Mesendoderm (in vitro differentiated cells): ENCODE measurements at regions not wholly inside any gene's neighbourhood (a gene's known extent, or its start where the extent isn't known, plus 50 kb on each side); places are given as distances from the start of the nearest gene placed in this dataset.
"Not testable (repeated sequence)": the region's sequence is repeated elsewhere in the genome, so short reads cannot be mapped to it uniquely, and the experiment has no call there.

Experiments used
- DNase-seq: peaks from one replicate; pipeline ENCODE4 v3.0.0; 2013
- H2AK5ac ChIP-seq: 2 replicates; pipeline ENCODE4 v1.6.1; 2013; ENCODE audit warnings: low read length, inconsistent platforms
- H2BK120ac ChIP-seq: 2 replicates; pipeline ENCODE4 v1.6.1; 2013; ENCODE audit warnings: low read depth, mild to moderate bottlenecking, low read length, moderate library complexity, mixed read lengths
- H2BK15ac ChIP-seq: replicated peaks from 2 replicates; pipeline ENCODE4 v1.6.1; 2013; ENCODE audit warnings: low read depth, mild to moderate bottlenecking, moderate library complexity
- H2BK5ac ChIP-seq: 2 replicates; pipeline ENCODE4 v1.6.1; 2013; ENCODE audit warnings: low read length, inconsistent platforms
- H3K18ac ChIP-seq: 2 replicates; pipeline ENCODE4 v1.6.1; 2013; ENCODE audit warnings: mild to moderate bottlenecking, low read length, mixed read lengths
- H3K23ac ChIP-seq: one replicate; pipeline ENCODE4 v1.6.1; 2013; ENCODE audit warnings: low read length
- H3K27ac ChIP-seq: 2 replicates; pipeline ENCODE4 v1.5.1; 2013; ENCODE audit warnings: low read depth, mild to moderate bottlenecking, inconsistent platforms, low read length, moderate library complexity
- H3K27me3 ChIP-seq: 2 replicates; pipeline ENCODE4 v1.6.1; 2013; ENCODE audit warnings: low read length, control low read depth, mild to moderate bottlenecking, inconsistent platforms; ENCODE audit not compliant: insufficient read depth, poor library complexity
- H3K36me3 ChIP-seq: 2 replicates; pipeline ENCODE4 v1.6.1; 2013; ENCODE audit warnings: low read length, inconsistent platforms; ENCODE audit not compliant: control insufficient read depth, insufficient read depth
- H3K4ac ChIP-seq: one replicate; pipeline ENCODE4 v1.6.1; 2013; ENCODE audit warnings: low read depth, mild to moderate bottlenecking, low read length, moderate library complexity
- H3K4me1 ChIP-seq: 2 replicates; pipeline ENCODE4 v1.6.1; 2013; ENCODE audit warnings: low read depth, low read length, inconsistent platforms; ENCODE audit not compliant: control insufficient read depth
- H3K4me2 ChIP-seq: 2 replicates; pipeline ENCODE4 v1.6.1; 2013; ENCODE audit warnings: low read length
- H3K4me3 ChIP-seq: 2 replicates; pipeline ENCODE4 v1.5.1; 2013; ENCODE audit warnings: mild to moderate bottlenecking, low read length
- H3K56ac ChIP-seq: one replicate; pipeline ENCODE4 v1.6.1; 2013; ENCODE audit warnings: low read length
- H3K79me1 ChIP-seq: 2 replicates; pipeline ENCODE4 v1.6.1; 2013; ENCODE audit warnings: low read length, inconsistent platforms
- H3K79me2 ChIP-seq: 2 replicates; pipeline ENCODE4 v1.6.1; 2013; ENCODE audit warnings: mild to moderate bottlenecking, low read length; ENCODE audit not compliant: control insufficient read depth, insufficient read depth
- H3K9ac ChIP-seq: 2 replicates; pipeline ENCODE4 v1.6.1; 2013; ENCODE audit warnings: low read length, inconsistent platforms
- H4K5ac ChIP-seq: one replicate; pipeline ENCODE4 v1.6.1; 2013; ENCODE audit warnings: low read length
- H4K8ac ChIP-seq: one replicate; pipeline ENCODE4 v1.6.1; 2013; ENCODE audit warnings: low read depth, mild to moderate bottlenecking, control low read depth, low read length, moderate library complexity
- WGBS: extraction: QIAGEN DNeasy Blood & Tissue Kit; methylation state at CpG from one replicate; pipeline ENCODE4 v1.1.7; 2013; ENCODE audit warnings: low lambda C conversion rate, missing lambda C conversion rate; ENCODE audit not compliant: insufficient coverage; ENCODE audit errors: extremely low coverage; 5-methylcytosine and 5-hydroxymethylcytosine counted together

DNA sequence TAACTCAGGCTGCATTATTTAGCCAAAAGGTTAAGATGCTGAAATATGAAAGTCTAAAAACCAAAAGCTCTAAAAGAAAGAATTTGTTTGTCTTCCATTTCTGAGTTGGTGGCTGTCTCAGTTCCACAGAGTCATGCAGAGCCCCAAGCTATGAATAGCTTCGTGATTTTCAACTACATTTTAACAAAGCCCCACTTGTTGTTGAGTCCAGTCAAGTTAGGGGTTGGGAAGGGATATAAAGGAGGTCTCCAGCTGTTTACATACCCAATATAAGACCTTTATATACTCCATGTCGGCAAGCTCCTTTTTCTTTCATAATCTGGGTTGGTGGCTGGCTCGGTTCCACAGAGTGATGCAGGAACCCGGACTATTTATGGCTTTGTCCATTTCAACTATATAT lies 924.6 kb upstream of the PRKX start:
- no peak overlapping the region for H3K56ac ChIP-seq
- H3K79me1 ChIP-seq = no peaks in the 10 kb centered on the region
- no peaks in the 10 kb centered on the region for H3K36me3 ChIP-seq
- no peaks in the 10 kb centered on the region for H3K27me3 ChIP-seq
- no peak overlapping the region for H3K18ac ChIP-seq
- H4K5ac ChIP-seq = no peak overlapping the region
- H3K4me2 ChIP-seq = no peak overlapping the region
- no peak overlapping the region for H3K27ac ChIP-seq
- no peak overlapping the region for H2AK5ac ChIP-seq
- no peak overlapping the region for H2BK5ac ChIP-seq
- no peak overlapping the region for H2BK120ac ChIP-seq
- no peak overlapping the region for H3K23ac ChIP-seq
- no peak overlapping the region for H3K9ac ChIP-seq
- no peaks in the 10 kb centered on the region for H3K79me2 ChIP-seq
- no CpG with 5 or more reads among the region's 4 CpGs for WGBS
- no peaks in the 10 kb centered on the region for H3K4me1 ChIP-seq
- H4K8ac ChIP-seq = no peak overlapping the region
- no peak overlapping the region for H2BK15ac ChIP-seq
- no peak for DNase-seq
- H3K4ac ChIP-seq = no peak overlapping the region
- no peak overlapping the region for H3K4me3 ChIP-seq

DNA sequence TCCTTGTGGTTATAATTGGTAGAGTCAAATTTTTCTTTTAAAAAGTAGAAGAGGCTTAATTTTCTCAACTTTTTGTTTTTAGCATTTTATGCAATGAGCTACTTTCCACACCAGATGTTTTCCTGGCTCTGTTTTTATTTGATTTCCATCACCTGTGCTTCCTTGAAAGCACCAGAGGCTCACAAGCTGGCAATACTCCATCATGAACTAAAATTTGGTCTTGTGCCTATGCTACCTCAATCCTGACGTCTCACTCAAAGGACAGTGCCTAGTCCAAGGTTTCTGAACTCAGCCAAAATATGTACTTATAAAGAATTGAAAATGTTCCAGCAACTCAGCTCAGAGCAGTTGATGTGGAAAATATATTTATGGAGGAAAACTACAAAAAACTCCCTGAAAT lies 914.0 kb upstream of the PRKX start:
- no peaks in the 10 kb centered on the region for H3K4me1 ChIP-seq
- WGBS = no CpG with 5 or more reads among the region's 1 CpG

DNA sequence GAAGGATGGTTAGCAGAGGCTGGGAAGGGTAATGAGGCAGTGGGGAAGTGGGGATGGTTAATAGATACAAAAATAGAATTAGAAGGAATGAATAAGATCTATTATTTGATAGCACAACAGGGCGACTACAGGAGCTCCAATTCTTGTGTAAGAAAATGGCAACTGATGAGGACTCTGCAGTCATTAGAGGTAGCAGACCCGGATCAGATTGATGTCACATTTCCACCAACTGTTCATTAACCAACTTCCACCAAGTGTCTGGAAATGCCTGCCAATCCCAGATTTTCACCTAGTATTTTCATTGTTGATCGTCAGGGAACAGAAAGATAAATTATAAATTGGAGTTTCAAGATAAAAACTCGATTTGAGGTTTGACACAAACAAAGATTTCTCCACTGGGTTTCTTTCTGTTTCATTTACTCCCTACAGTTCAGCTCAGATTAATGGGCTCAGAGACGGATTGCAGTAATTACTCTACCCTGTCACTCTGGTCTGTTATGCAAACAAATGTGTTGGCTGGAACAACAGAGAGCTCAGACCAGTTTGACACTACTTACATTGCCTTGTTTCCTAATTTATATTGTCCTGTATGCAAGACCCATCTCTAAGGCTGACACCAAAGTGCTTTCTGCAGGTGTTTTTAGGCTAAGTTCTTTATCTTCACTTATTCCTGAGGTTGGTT lies 909.2 kb upstream of the PRKX start:
- Histone ChIP-seq H3K4me3 (no peak overlapping the region), H4K5ac (no peak overlapping the region), H3K4ac (no peak overlapping the region), H3K36me3 (no peaks in the 10 kb centered on the region), H3K18ac (no peak overlapping the region), H2BK15ac (no peak overlapping the region), H3K79me2 (no peaks in the 10 kb centered on the region), H4K8ac (no peak overlapping the region), H2AK5ac (no peak overlapping the region), H3K9ac (no peak overlapping the region), H2BK5ac (no peak overlapping the region), H3K79me1 (no peaks in the 10 kb centered on the region), H3K23ac (no peak overlapping the region), H3K27ac (no peak overlapping the region), H3K27me3 (no peaks in the 10 kb centered on the region), H3K4me2 (no peak overlapping the region), H2BK120ac (no peak overlapping the region), H3K4me1 (no peaks in the 10 kb centered on the region), H3K56ac (no peak overlapping the region)
- WGBS = no CpG with 5 or more reads among the region's 5 CpGs
- DNase-seq = no peak

More for the DNA sequence above, 914.0 kb upstream of the PRKX start:
- H3K27ac ChIP-seq = no peak overlapping the region
- H2BK15ac ChIP-seq = no peak overlapping the region
- no peaks in the 10 kb centered on the region for H3K79me1 ChIP-seq
- H4K5ac ChIP-seq = no peak overlapping the region
- H2BK5ac ChIP-seq = no peak overlapping the region
- H3K9ac ChIP-seq = no peak overlapping the region
- no peak overlapping the region for H4K8ac ChIP-seq
- H3K23ac ChIP-seq = no peak overlapping the region
- H2BK120ac ChIP-seq = no peak overlapping the region
- no peak overlapping the region for H3K4ac ChIP-seq
- DNase-seq = no peak
- H3K4me3 ChIP-seq = no peak overlapping the region
- H3K27me3 ChIP-seq = no peaks in the 10 kb centered on the region
- H2AK5ac ChIP-seq = no peak overlapping the region
- H3K4me2 ChIP-seq = no peak overlapping the region
- H3K56ac ChIP-seq = no peak overlapping the region
- no peaks in the 10 kb centered on the region for H3K79me2 ChIP-seq
- no peaks in the 10 kb centered on the region for H3K36me3 ChIP-seq
- H3K18ac ChIP-seq = no peak overlapping the region

DNA sequence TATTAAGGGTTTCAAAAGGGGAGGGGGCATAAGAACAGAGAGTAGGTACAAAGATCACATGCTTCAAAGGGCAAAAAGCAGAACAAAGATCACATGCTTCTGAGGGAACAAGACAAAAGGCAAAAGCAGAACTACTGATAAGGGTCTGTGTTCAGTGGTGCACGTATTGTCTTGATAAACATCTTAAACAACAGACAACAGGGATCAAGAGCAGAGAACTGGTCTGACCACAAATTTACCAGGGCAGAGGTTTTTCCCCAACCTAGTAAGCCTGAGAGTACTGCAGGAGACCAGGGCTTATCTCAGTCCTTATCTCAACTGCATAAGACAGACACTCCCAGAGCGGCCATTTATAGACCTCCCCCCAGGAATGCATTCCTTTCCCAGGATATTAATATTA lies 900.2 kb upstream of the PRKX start:
- H3K4ac ChIP-seq, H4K5ac ChIP-seq, H2BK5ac ChIP-seq, H3K9ac ChIP-seq, H3K27ac ChIP-seq, H2BK15ac ChIP-seq, H3K4me3 ChIP-seq, H3K56ac ChIP-seq, H3K36me3 ChIP-seq, H3K4me1 ChIP-seq, H3K79me1 ChIP-seq, H3K27me3 ChIP-seq, H3K23ac ChIP-seq, H2AK5ac ChIP-seq, H3K4me2 ChIP-seq, H3K79me2 ChIP-seq, H4K8ac ChIP-seq, H3K18ac ChIP-seq, H2BK120ac ChIP-seq: not testable (repeated sequence)
- DNase-seq = peak; percentile 0
- no CpG with 5 or more reads among the region's 2 CpGs for WGBS

DNA sequence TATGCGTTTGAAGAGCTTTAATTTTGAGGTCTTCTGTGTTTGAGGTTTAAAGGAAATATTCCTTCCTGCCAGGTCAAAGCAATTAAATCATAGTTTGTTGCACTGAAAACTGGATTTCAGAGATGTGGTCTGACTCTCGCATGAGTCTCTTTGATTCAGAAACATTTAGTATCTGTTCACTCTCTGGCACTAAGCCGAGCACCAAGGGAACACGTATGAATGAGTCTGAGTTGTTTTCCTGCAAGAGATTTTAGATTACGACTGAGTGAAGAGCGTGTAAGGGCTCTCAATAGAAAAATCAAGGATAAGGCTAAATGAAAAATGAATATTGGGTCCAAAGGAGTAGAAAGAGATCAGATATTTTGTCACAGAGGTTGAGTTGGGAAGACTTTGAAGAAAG lies 875.4 kb upstream of the PRKX start:
- H2BK15ac ChIP-seq = no peak overlapping the region
- no peaks in the 10 kb centered on the region for H3K27me3 ChIP-seq
- no peak overlapping the region for H3K23ac ChIP-seq
- H2BK120ac ChIP-seq = no peak overlapping the region
- H4K8ac ChIP-seq = no peak overlapping the region
- H3K9ac ChIP-seq = no peak overlapping the region
- no peaks in the 10 kb centered on the region for H3K79me1 ChIP-seq
- WGBS = no CpG with 5 or more reads among the region's 6 CpGs
- H4K5ac ChIP-seq = no peak overlapping the region
- H2BK5ac ChIP-seq = no peak overlapping the region
- H2AK5ac ChIP-seq = no peak overlapping the region
- no peaks in the 10 kb centered on the region for H3K36me3 ChIP-seq
- H3K4me2 ChIP-seq = no peak overlapping the region
- no peak overlapping the region for H3K4ac ChIP-seq
- H3K4me1 ChIP-seq = no peaks in the 10 kb centered on the region
- no peaks in the 10 kb centered on the region for H3K79me2 ChIP-seq
- DNase-seq = no peak
- no peak overlapping the region for H3K56ac ChIP-seq
- H3K4me3 ChIP-seq = no peak overlapping the region
- H3K18ac ChIP-seq = no peak overlapping the region
- H3K27ac ChIP-seq = no peak overlapping the region

DNA sequence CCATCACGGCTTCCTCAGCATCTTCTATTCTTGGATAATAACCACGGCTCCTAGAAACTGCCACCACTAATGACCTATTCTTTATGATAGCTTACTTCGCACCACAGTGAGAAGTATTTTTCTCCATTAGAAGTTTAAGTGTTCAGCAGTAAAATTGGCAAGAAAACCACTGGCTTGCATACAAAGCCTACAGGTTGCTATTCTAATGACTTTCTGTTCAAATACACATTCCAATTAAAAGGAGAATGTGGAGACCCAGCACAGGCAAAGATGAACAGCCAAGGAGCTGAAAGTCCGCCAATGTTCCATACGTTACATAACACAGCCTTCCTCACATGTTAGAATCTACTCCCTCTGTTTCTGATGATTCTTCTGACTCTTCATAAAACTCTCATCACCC lies 875.0 kb upstream of the PRKX start:
- WGBS = no CpG with 5 or more reads among the region's 5 CpGs
- Histone ChIP-seq H3K27me3 (no peaks in the 10 kb centered on the region), H3K18ac (no peak overlapping the region), H2BK120ac (no peak overlapping the region), H2BK15ac (no peak overlapping the region), H2BK5ac (no peak overlapping the region), H3K9ac (no peak overlapping the region), H3K27ac (no peak overlapping the region), H3K36me3 (no peaks in the 10 kb centered on the region), H3K79me1 (no peaks in the 10 kb centered on the region), H3K79me2 (no peaks in the 10 kb centered on the region), H4K5ac (no peak overlapping the region), H3K4me1 (no peaks in the 10 kb centered on the region), H2AK5ac (no peak overlapping the region), H4K8ac (no peak overlapping the region), H3K56ac (no peak overlapping the region), H3K23ac (no peak overlapping the region), H3K4me2 (no peak overlapping the region), H3K4ac (no peak overlapping the region), H3K4me3 (no peak overlapping the region)
- DNase-seq = no peak
